ENCODE measurements at regions not wholly inside any gene's neighbourhood (a gene's known extent, or its start where the extent isn't known, plus 50 kb on each side); places are given as distances from the start of the nearest gene placed in this dataset.

GRCh38 chr1:95744731-95745130 lies 510.7 kb downstream of the RWDD3 start:
- FAIRE-seq (no peak), DNase-seq (ENCODE audit: low read depth) (no peak)
- H2AFZ ChIP-seq (ENCODE audit: low read depth, low read length): no peak overlapping the region
- H3K27me3 ChIP-seq (ENCODE audit: insufficient read depth, low read length): no peaks in the 10 kb centered on the region
- no peak overlapping the region for H3K27ac Mint-ChIP-seq (ENCODE audit: unreplicated experiment)
- H4K20me1 ChIP-seq (ENCODE audit: insufficient read depth, low read length): no peaks in the 10 kb centered on the region
- no peak overlapping the region for H3K27ac ChIP-seq (ENCODE audit: low read depth, low read length)
- peaks cover 7% of the 10 kb centered on the region for H3K4me1 ChIP-seq (ENCODE audit: insufficient read depth, low read length)
- H3K9me3 Mint-ChIP-seq (ENCODE audit: unreplicated experiment): no peaks in the 10 kb centered on the region
- H3K9me3 ChIP-seq (ENCODE audit: insufficient read depth, low read depth, low read length): no peaks in the 10 kb centered on the region
- H3K4me1 Mint-ChIP-seq (ENCODE audit: low read depth, unreplicated experiment): peaks cover 25% of the 10 kb centered on the region
- no peaks in the 10 kb centered on the region for H3K36me3 Mint-ChIP-seq (ENCODE audit: low read depth, unreplicated experiment)
- no peaks in the 10 kb centered on the region for H3K79me2 ChIP-seq (ENCODE audit: insufficient read depth, low read length)
- no peaks in the 10 kb centered on the region for H3K27me3 Mint-ChIP-seq (ENCODE audit: low read depth, unreplicated experiment)
- H3K4me2 ChIP-seq (ENCODE audit: low read length): no peak overlapping the region
- no peaks in the 10 kb centered on the region for H3K36me3 ChIP-seq (ENCODE audit: insufficient read depth, low read length)
- H3K4me3 Mint-ChIP-seq (ENCODE audit: unreplicated experiment): no peak overlapping the region
- no peak for TF ChIP-seq EZH2 (IDR thresholded peaks at IDR 0.05; ENCODE audit: insufficient read depth, low read length)
- TF ChIP-seq CTCF (IDR thresholded peaks at IDR 0.05; ENCODE audit: insufficient read depth, low read depth, low read length): no peak
- no peak overlapping the region for H3K9ac ChIP-seq (ENCODE audit: low read length)
- H3K4me3 ChIP-seq (ENCODE audit: insufficient read depth, low read depth, low read length): no peak overlapping the region

GRCh38 chr1:95752515-95753381 lies 518.7 kb downstream of the RWDD3 start:
- FAIRE-seq: no peak
- Histone ChIP-seq H3K36me3 (ENCODE audit: insufficient read depth, low read length) (no peaks in the 10 kb centered on the region), H3K4me2 (ENCODE audit: low read length) (no peak overlapping the region), H2AFZ (ENCODE audit: low read depth, low read length) (no peak overlapping the region), H3K4me1 (ENCODE audit: insufficient read depth, low read length) (no peaks in the 10 kb centered on the region), H3K9ac (ENCODE audit: low read length) (no peak overlapping the region), H3K79me2 (ENCODE audit: insufficient read depth, low read length) (no peaks in the 10 kb centered on the region), H3K27me3 (ENCODE audit: insufficient read depth, low read length) (no peaks in the 10 kb centered on the region), H3K27ac (ENCODE audit: low read depth, low read length) (no peak overlapping the region), H3K4me3 (ENCODE audit: insufficient read depth, low read depth, low read length) (no peak overlapping the region), H3K9me3 (ENCODE audit: insufficient read depth, low read depth, low read length) (peaks cover 3% of the 10 kb centered on the region), H4K20me1 (ENCODE audit: insufficient read depth, low read length) (no peaks in the 10 kb centered on the region)
- no peak overlapping the region for H3K4me3 Mint-ChIP-seq (ENCODE audit: unreplicated experiment)
- no peaks in the 10 kb centered on the region for H3K27me3 Mint-ChIP-seq (ENCODE audit: low read depth, unreplicated experiment)
- no peak for DNase-seq (ENCODE audit: low read depth)
- H3K4me1 Mint-ChIP-seq (ENCODE audit: low read depth, unreplicated experiment): no peaks in the 10 kb centered on the region
- TF ChIP-seq EZH2 (IDR thresholded peaks at IDR 0.05; ENCODE audit: insufficient read depth, low read length): no peak
- no peak for TF ChIP-seq CTCF (IDR thresholded peaks at IDR 0.05; ENCODE audit: insufficient read depth, low read depth, low read length)
- no peaks in the 10 kb centered on the region for H3K36me3 Mint-ChIP-seq (ENCODE audit: low read depth, unreplicated experiment)
- H3K27ac Mint-ChIP-seq (ENCODE audit: unreplicated experiment): no peak overlapping the region
- peaks cover 7% of the 10 kb centered on the region for H3K9me3 Mint-ChIP-seq (ENCODE audit: unreplicated experiment)

GRCh38 chr1:95753382-95754016 lies 519.5 kb downstream of the RWDD3 start:
- DNase-seq (ENCODE audit: low read depth) (no peak), FAIRE-seq (no peak)
- Histone ChIP-seq H2AFZ (ENCODE audit: low read depth, low read length) (no peak overlapping the region), H3K79me2 (ENCODE audit: insufficient read depth, low read length) (no peaks in the 10 kb centered on the region), H3K4me2 (ENCODE audit: low read length) (no peak overlapping the region), H3K9ac (ENCODE audit: low read length) (no peak overlapping the region), H3K36me3 (ENCODE audit: insufficient read depth, low read length) (no peaks in the 10 kb centered on the region), H3K4me3 (ENCODE audit: insufficient read depth, low read depth, low read length) (no peak overlapping the region), H3K27me3 (ENCODE audit: insufficient read depth, low read length) (no peaks in the 10 kb centered on the region), H3K27ac (ENCODE audit: low read depth, low read length) (no peak overlapping the region), H3K4me1 (ENCODE audit: insufficient read depth, low read length) (no peaks in the 10 kb centered on the region), H3K9me3 (ENCODE audit: insufficient read depth, low read depth, low read length) (peaks cover 3% of the 10 kb centered on the region), H4K20me1 (ENCODE audit: insufficient read depth, low read length) (no peaks in the 10 kb centered on the region)
- Mint-ChIP-seq H3K27ac (ENCODE audit: unreplicated experiment) (no peak overlapping the region), H3K9me3 (ENCODE audit: unreplicated experiment) (peaks cover 7% of the 10 kb centered on the region), H3K4me3 (ENCODE audit: unreplicated experiment) (no peak overlapping the region), H3K36me3 (ENCODE audit: low read depth, unreplicated experiment) (no peaks in the 10 kb centered on the region), H3K27me3 (ENCODE audit: low read depth, unreplicated experiment) (no peaks in the 10 kb centered on the region), H3K4me1 (ENCODE audit: low read depth, unreplicated experiment) (no peaks in the 10 kb centered on the region)
- TF ChIP-seq CTCF (IDR thresholded peaks at IDR 0.05; ENCODE audit: insufficient read depth, low read depth, low read length): no peak
- no peak for TF ChIP-seq EZH2 (IDR thresholded peaks at IDR 0.05; ENCODE audit: insufficient read depth, low read length)

Data from astrocyte (in vitro differentiated cells and primary cell).